CD4-positive, alpha-beta T cell treated with Interleukin-15 for 4 hours (primary cell): ENCODE measurements at regions not wholly inside any gene's neighbourhood (a gene's known extent, or its start where the extent isn't known, plus 50 kb on each side); places are given as distances from the start of the nearest gene placed in this dataset.

Source experiments
- DNase-seq: peaks from one replicate; pipeline ENCODE4 v3.0.0-alpha.2; 2020; ENCODE audit warnings: low spot score

GRCh38 chr15:36469311-36469966 is 110.0 kb upstream of the CDIN1 start:
- no peak for DNase-seq

GRCh38 chr15:36472672-36473071 is 106.8 kb upstream of the CDIN1 start:
- DNase-seq, result no peak

GRCh38 chr15:36478561-36478960 is 100.9 kb upstream of the CDIN1 start:
- DNase-seq, result no peak

GRCh38 chr15:36479200-36479896 is 100.1 kb upstream of the CDIN1 start:
- DNase-seq, result no peak

GRCh38 chr15:36481156-36481555 is 98.3 kb upstream of the CDIN1 start:
- no peak for DNase-seq

- no peak for DNase-seq
Observed at GRCh38 chr15:36483409-36483808, 96.0 kb upstream of the CDIN1 start.

GRCh38 chr15:36484038-36484778 is 95.2 kb upstream of the CDIN1 start:
- DNase-seq, result no peak

- DNase-seq, result no peak
Observed at GRCh38 chr15:36491912-36492311, 87.5 kb upstream of the CDIN1 start.

- no peak for DNase-seq
Observed at GRCh38 chr15:36495456-36495991, 83.9 kb upstream of the CDIN1 start.

- DNase-seq, result no peak
Observed at GRCh38 chr15:36497901-36498300, 81.5 kb upstream of the CDIN1 start.

- no peak for DNase-seq
Observed at GRCh38 chr15:36498401-36498800, 81.0 kb upstream of the CDIN1 start.

- DNase-seq, result no peak
Observed at GRCh38 chr15:36498916-36499315, 80.5 kb upstream of the CDIN1 start.

GRCh38 chr15:36499412-36500389 is 79.7 kb upstream of the CDIN1 start:
- DNase-seq, result no peak

- DNase-seq, result peak; percentile 3
Observed at GRCh38 chr15:36501063-36501678, 78.3 kb upstream of the CDIN1 start.

GRCh38 chr15:36502509-36502908 is 76.9 kb upstream of the CDIN1 start:
- no peak for DNase-seq

GRCh38 chr15:36506733-36507356 is 72.6 kb upstream of the CDIN1 start:
- DNase-seq, result no peak

- no peak for DNase-seq
Observed at GRCh38 chr15:36507458-36507857, 72.0 kb upstream of the CDIN1 start.

- DNase-seq, result no peak
Observed at GRCh38 chr15:36511594-36511993, 67.8 kb upstream of the CDIN1 start.

- DNase-seq, result no peak
Observed at GRCh38 chr15:36517758-36518157, 61.7 kb upstream of the CDIN1 start.

- DNase-seq, result no peak
Observed at GRCh38 chr15:36519067-36519466, 60.4 kb upstream of the CDIN1 start.

GRCh38 chr15:36525430-36525829 is 54.0 kb upstream of the CDIN1 start:
- no peak for DNase-seq
